Endodermal cell (in vitro differentiated cells): ENCODE measurements at regions not wholly inside any gene's neighbourhood (a gene's known extent, or its start where the extent isn't known, plus 50 kb on each side); places are given as distances from the start of the nearest gene placed in this dataset.

Experiments
- DNase-seq: peaks from one replicate; pipeline ENCODE4 v3.0.0-alpha.2; 2017
- H3K27ac ChIP-seq: 2 replicates; pipeline ENCODE4 v1.5.1; 2013; ENCODE audit warnings: mild to moderate bottlenecking, low read depth, low read length, moderate library complexity
- H3K27me3 ChIP-seq: 2 replicates; pipeline ENCODE4 v1.6.1; 2013; ENCODE audit warnings: mild to moderate bottlenecking, low read length, moderate library complexity; ENCODE audit not compliant: insufficient read depth, control insufficient read depth, poor library complexity, severe bottlenecking
- H3K36me3 ChIP-seq: 2 replicates; pipeline ENCODE4 v1.7.0; 2013; ENCODE audit warnings: mild to moderate bottlenecking, low read length, moderate library complexity; ENCODE audit not compliant: control insufficient read depth, insufficient read depth
- H3K4me1 ChIP-seq: one replicate; pipeline ENCODE4 v1.7.0; 2013; ENCODE audit warnings: low read length; ENCODE audit not compliant: control insufficient read depth, insufficient read depth
- H3K4me3 ChIP-seq: 2 replicates; pipeline ENCODE4 v1.5.1; 2013; ENCODE audit warnings: mild to moderate bottlenecking, low read length, moderate library complexity
- H3K9ac ChIP-seq: 2 replicates; pipeline ENCODE4 v1.6.1; 2013; ENCODE audit warnings: mild to moderate bottlenecking, low read length, moderate library complexity; ENCODE audit not compliant: poor library complexity, severe bottlenecking; ENCODE audit errors: extremely low read depth
- H3K9me3 ChIP-seq: 2 replicates; pipeline ENCODE4 v1.6.1; 2013; ENCODE audit warnings: mild to moderate bottlenecking, low read length, moderate library complexity; ENCODE audit not compliant: control insufficient read depth
- H3K27ac Mint-ChIP-seq: 2 replicates; pipeline ENCODE4 v1.8.0; 2020; ENCODE audit warnings: mixed read lengths
- H3K27me3 Mint-ChIP-seq: 2 replicates; pipeline ENCODE4 v1.8.0; 2021; ENCODE audit warnings: mild to moderate bottlenecking, mixed read lengths; ENCODE audit not compliant: insufficient read depth
- H3K36me3 Mint-ChIP-seq: 2 replicates; pipeline ENCODE4 v1.8.0; 2020; ENCODE audit warnings: low read depth, mixed read lengths
- H3K4me1 Mint-ChIP-seq: 2 replicates; pipeline ENCODE4 v1.8.0; 2020; ENCODE audit warnings: mixed read lengths
- H3K4me3 Mint-ChIP-seq: 2 replicates; pipeline ENCODE4 v1.8.0; 2020; ENCODE audit warnings: mild to moderate bottlenecking, moderate library complexity, mixed read lengths
- H3K9me3 Mint-ChIP-seq: 2 replicates; pipeline ENCODE4 v1.8.0; 2020; ENCODE audit warnings: mild to moderate bottlenecking, mixed read lengths
- WGBS, 2 experiments: methylation state at CpG; one replicate each; pipeline versions ENCODE4 v1.1.5 to v1.1.7; 2013; ENCODE audit warnings: missing lambda C conversion rate in 2 of 2, mixed read lengths in 1 of 2; ENCODE audit not compliant: insufficient coverage in 1 of 2, insufficient read length in 1 of 2; 5-methylcytosine and 5-hydroxymethylcytosine counted together
- TF ChIP-seq, protein P1 (sequence below): fragments of 200-600 bp; sonication (generic); conservative IDR thresholded peaks from 2 replicates; pipeline ENCODE4 v1.5.0; 2021; ENCODE audit warnings: antibody characterized with exemption, mild to moderate bottlenecking

DNA sequence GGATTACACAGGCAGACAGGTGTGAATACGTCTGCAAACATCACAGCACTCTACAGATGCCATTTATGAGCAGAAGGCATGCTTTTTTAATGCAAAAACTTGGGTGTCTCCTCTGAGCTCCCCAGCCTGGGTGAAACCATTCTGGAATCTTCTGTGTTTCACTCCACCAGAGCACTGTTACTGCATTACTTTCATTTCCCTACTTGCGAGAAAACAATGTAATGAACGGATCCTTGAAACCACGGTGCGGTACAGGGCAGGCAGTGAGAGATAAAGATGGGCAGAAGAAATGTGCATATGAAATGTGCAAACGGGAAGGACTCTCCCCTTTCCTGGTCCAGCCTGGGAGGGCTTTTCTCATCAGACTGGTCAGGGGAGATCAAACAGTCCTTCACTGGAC, 584.3 kb upstream of the KLF4 start:
- Mint-ChIP-seq H3K4me1 (peaks cover 2% of the 10 kb centered on the region), H3K27ac (no peak overlapping the region), H3K4me3 (no peak overlapping the region), H3K36me3 (no peaks in the 10 kb centered on the region), H3K9me3 (peaks cover 13% of the 10 kb centered on the region), H3K27me3 (peaks cover 40% of the 10 kb centered on the region)
- Histone ChIP-seq H3K4me1 (no peaks in the 10 kb centered on the region), H3K36me3 (no peaks in the 10 kb centered on the region), H3K9me3 (peaks cover 11% of the 10 kb centered on the region), H3K9ac (no peak overlapping the region), H3K27me3 (peaks cover 39% of the 10 kb centered on the region), H3K4me3 (no peak overlapping the region), H3K27ac (no peak overlapping the region)
- TF ChIP-seq, protein P1, sequence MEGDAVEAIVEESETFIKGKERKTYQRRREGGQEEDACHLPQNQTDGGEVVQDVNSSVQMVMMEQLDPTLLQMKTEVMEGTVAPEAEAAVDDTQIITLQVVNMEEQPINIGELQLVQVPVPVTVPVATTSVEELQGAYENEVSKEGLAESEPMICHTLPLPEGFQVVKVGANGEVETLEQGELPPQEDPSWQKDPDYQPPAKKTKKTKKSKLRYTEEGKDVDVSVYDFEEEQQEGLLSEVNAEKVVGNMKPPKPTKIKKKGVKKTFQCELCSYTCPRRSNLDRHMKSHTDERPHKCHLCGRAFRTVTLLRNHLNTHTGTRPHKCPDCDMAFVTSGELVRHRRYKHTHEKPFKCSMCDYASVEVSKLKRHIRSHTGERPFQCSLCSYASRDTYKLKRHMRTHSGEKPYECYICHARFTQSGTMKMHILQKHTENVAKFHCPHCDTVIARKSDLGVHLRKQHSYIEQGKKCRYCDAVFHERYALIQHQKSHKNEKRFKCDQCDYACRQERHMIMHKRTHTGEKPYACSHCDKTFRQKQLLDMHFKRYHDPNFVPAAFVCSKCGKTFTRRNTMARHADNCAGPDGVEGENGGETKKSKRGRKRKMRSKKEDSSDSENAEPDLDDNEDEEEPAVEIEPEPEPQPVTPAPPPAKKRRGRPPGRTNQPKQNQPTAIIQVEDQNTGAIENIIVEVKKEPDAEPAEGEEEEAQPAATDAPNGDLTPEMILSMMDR = no peak
- no peak for DNase-seq
- 78 to 88% methylated on average over 2 to 6 of the region's 6 CpGs for WGBS, 2 experiments

DNA sequence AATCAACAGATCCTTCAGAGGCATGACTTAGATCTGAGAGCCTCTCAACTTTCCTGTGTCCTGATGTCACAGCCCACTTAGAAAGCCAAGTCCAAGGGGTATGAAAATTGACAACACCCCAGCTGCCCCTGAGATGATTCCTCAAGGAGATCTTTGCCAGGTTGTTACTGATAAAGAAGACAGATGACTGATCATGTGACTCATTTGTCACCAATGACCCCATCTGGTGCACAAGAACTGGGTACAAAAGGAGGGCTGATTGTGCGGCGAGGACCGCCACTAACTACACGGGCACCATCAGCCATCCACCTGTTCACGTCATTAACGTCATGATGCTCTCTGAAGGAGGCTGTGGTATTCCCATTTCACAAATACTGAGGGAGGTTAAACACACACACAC, 583.2 kb upstream of the KLF4 start:
- 93 to 98% methylated on average over 3 to 6 of the region's 6 CpGs for WGBS, 2 experiments
- DNase-seq = no peak
- Histone ChIP-seq H3K9me3 (peaks cover 11% of the 10 kb centered on the region), H3K27ac (no peak overlapping the region), H3K4me1 (no peaks in the 10 kb centered on the region), H3K27me3 (peaks cover 28% of the 10 kb centered on the region), H3K36me3 (no peaks in the 10 kb centered on the region), H3K4me3 (no peak overlapping the region), H3K9ac (no peak overlapping the region)
- peaks cover 30% of the 10 kb centered on the region for H3K27me3 Mint-ChIP-seq
- no peaks in the 10 kb centered on the region for H3K36me3 Mint-ChIP-seq
- peaks cover 13% of the 10 kb centered on the region for H3K9me3 Mint-ChIP-seq
- TF ChIP-seq, protein P1 = no peak
- no peak overlapping the region for H3K27ac Mint-ChIP-seq
- peaks cover 2% of the 10 kb centered on the region for H3K4me1 Mint-ChIP-seq
- H3K4me3 Mint-ChIP-seq = no peak overlapping the region

DNA sequence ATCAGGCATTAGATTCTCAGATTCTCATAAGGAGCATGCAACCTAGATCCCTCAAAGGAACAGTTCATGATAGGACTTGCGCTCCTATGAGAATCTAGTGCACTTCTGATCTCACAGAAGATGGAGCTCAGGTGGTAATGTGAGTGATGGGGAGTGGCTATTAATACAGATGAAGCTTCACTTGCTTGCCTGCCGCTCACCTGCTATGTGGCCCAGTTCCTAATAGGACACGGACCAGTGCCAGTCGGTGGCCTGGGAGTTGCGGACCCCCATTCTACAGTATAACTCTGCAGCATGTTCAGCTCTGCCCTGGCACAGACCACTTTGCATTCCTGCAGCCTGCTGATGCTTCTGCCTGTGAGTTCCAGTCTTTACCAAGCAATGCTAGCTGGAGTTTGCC, 581.3 kb upstream of the KLF4 start:
- Mint-ChIP-seq H3K4me3 (no peak overlapping the region), H3K9me3 (peaks cover 13% of the 10 kb centered on the region), H3K27me3 (peaks cover 13% of the 10 kb centered on the region), H3K4me1 (peaks cover 2% of the 10 kb centered on the region), H3K36me3 (no peaks in the 10 kb centered on the region), H3K27ac (no peak overlapping the region)
- Histone ChIP-seq H3K4me1 (no peaks in the 10 kb centered on the region), H3K9ac (no peak overlapping the region), H3K36me3 (no peaks in the 10 kb centered on the region), H3K4me3 (no peak overlapping the region), H3K27me3 (peaks cover 13% of the 10 kb centered on the region), H3K27ac (no peak overlapping the region), H3K9me3 (peaks cover 11% of the 10 kb centered on the region)
- TF ChIP-seq, protein P1 = no peak
- DNase-seq = no peak
- WGBS, 2 experiments = 91 to 97% methylated on average over 4 to 5 of the region's 5 CpGs
